Astrocyte (in vitro differentiated cells and primary cell): ENCODE measurements at regions not wholly inside any gene's neighbourhood (a gene's known extent, or its start where the extent isn't known, plus 50 kb on each side); places are given as distances from the start of the nearest gene placed in this dataset.

Experiments
- CTCF ChIP-seq: IDR thresholded peaks from 2 replicates; pipeline ENCODE4 v1.5.1; 2011; ENCODE audit warnings: low read depth, mild to moderate bottlenecking, inconsistent platforms, low read length, moderate library complexity; ENCODE audit not compliant: insufficient read depth
- EZH2 ChIP-seq: IDR thresholded peaks from 2 replicates; pipeline ENCODE4 v1.6.1; 2012; ENCODE audit warnings: mild to moderate bottlenecking, low read length, inconsistent platforms; ENCODE audit not compliant: insufficient read depth

- no peak for TF ChIP-seq CTCF
- no peak for TF ChIP-seq EZH2
Observed at GRCh38 chr2:153558247-153558646, 79.7 kb upstream of the RPRM start.
